Right forelimb (tissue), 1 donor: ENCODE measurements at regions not wholly inside any gene's neighbourhood (a gene's known extent, or its start where the extent isn't known, plus 50 kb on each side); places are given as distances from the start of the nearest gene placed in this dataset.

Source experiments
- DNase-seq: peaks from one replicate; pipeline ENCODE4 v3.0.0-alpha.2; 2018

DNA sequence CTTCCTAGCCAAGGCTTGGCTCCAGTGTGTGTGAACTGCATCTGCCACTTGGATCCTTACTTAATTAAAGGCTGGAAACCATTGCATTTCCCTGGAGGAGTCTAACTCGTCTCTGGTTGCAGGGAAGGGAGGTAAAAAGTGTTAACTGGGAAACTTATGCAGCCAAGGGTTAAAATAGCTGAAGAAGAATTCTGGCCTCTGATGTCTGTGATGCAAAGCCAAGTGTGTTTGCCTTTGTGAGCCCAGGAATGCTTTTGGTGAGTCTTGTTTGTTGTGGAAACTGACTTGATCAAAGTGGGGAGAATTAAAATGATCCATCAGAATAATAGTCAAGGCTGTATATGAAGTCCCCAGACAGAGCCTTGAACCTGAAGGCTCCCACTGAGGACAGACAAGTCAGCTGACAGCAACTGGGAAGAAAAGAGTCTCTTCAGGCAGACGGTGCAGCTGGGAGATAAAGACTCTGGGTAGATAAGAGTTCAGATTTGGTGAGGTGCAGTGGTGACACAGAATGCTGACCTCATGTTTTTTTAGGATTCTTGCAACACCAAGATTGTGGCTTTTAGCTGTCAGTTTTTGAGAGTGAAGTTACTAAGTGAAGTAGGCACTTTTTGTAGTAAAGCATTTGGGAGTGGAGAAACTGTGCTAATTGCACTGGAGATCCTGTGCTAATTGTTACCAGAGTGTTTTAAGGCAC is 59.5 kb upstream of the WLS start:
- DNase-seq: peak; percentile 45

DNA sequence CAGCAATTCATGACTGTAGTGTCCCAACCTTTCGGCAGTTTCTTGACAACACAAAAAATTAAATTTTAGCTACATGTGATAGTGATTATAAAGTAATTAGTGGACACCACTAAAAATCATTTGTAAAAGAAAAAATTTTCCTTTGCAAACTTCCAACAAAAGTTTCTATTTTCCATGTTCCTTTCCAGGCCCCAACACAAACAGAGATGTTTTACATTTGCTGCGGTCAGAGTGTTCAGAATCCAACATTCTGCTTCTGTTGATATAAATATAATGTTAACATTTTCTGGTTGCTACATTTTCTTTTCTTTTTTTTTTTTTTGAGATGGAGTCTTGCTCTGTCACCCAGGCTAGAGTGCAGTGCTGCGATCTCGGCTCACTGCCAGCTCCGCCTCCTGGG is 54.9 kb upstream of the WLS start:
- DNase-seq: no peak

DNA sequence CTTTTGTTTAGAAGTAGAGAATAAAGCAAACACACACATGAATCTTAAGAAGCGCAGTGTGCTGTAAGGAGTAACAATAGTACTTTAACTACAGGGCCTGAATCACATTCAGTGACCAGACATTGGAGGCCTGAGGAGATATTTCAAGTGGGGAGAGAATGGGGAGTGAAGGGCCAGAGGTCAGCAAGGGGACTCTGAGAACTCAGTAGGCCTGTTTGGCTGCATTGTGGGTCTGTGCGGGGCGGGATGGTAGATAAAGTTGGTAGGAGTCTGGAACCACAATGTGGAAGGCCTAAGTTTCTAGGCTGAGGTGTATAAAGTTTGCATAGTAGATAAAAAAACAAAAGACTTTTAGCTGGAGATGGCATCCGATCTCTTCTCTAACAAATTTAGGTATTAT is 52.7 kb upstream of the WLS start:
- no peak for DNase-seq

DNA sequence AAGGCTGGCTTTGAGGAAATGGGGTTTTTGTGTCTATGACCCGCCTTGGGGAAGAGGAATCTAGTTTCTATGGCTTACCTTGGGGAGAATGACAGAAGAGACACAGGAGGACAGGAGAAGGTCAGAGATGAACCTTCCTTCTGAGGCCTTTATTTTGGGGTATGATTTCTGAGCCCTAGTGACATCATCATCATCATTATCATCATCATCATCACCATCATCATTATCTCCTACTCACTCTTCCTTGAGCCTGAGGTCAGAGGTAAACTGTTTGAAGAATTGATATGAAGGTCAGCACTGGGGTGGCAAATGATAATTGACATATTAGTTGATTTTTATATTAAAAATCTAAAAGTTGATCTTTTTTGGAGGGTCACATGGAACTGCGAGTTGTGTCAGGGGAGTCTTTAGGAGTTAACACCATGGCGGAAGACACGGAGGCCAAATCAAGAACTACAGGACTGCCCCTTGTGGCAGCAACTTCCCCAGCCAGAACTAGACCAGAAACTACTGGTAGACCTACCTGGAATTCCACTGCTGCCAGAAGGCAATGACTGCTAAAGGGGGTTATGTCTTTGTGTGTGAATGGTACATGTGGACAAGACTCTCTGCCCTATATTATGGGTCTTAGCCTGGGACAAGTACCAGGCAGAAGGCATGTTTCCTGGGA is 49.8 kb upstream of the WLS start:
- DNase-seq: no peak
